IPS-18a (cell line): ENCODE measurements at regions not wholly inside any gene's neighbourhood (a gene's known extent, or its start where the extent isn't known, plus 50 kb on each side); places are given as distances from the start of the nearest gene placed in this dataset.

Experiments
- H3K27ac ChIP-seq: one replicate; pipeline ENCODE4 v1.5.1; 2013; ENCODE audit warnings: low read length
- H3K27me3 ChIP-seq: one replicate; pipeline ENCODE4 v1.6.1; 2013; ENCODE audit warnings: mild to moderate bottlenecking, low read length; ENCODE audit not compliant: control insufficient read depth, insufficient read depth
- H3K36me3 ChIP-seq: one replicate; pipeline ENCODE4 v1.6.1; 2013; ENCODE audit warnings: low read depth, low read length; ENCODE audit not compliant: control insufficient read depth
- H3K4me1 ChIP-seq: one replicate; pipeline ENCODE4 v1.6.1; 2013; ENCODE audit warnings: low read depth, low read length; ENCODE audit not compliant: control insufficient read depth
- H3K4me3 ChIP-seq: one replicate; pipeline ENCODE4 v1.5.1; 2013; ENCODE audit warnings: low read length
- H3K9ac ChIP-seq: one replicate; pipeline ENCODE4 v1.6.1; 2013; ENCODE audit warnings: mild to moderate bottlenecking, low read length, moderate library complexity
- H3K9me3 ChIP-seq: one replicate; pipeline ENCODE4 v1.6.1; 2013; ENCODE audit warnings: low read depth, low read length; ENCODE audit not compliant: control insufficient read depth

- H3K27me3 ChIP-seq = peaks cover 3% of the 10 kb centered on the region
- H3K4me1 ChIP-seq = peaks cover 32% of the 10 kb centered on the region
- H3K4me3 ChIP-seq = no peak overlapping the region
- no peaks in the 10 kb centered on the region for H3K9me3 ChIP-seq
- no peak overlapping the region for H3K9ac ChIP-seq
- H3K27ac ChIP-seq = no peak overlapping the region
- no peaks in the 10 kb centered on the region for H3K36me3 ChIP-seq
Measured at GRCh38 chr5:92907938-92908606, 672.9 kb downstream of the NR2F1-AS1 start.

DNA sequence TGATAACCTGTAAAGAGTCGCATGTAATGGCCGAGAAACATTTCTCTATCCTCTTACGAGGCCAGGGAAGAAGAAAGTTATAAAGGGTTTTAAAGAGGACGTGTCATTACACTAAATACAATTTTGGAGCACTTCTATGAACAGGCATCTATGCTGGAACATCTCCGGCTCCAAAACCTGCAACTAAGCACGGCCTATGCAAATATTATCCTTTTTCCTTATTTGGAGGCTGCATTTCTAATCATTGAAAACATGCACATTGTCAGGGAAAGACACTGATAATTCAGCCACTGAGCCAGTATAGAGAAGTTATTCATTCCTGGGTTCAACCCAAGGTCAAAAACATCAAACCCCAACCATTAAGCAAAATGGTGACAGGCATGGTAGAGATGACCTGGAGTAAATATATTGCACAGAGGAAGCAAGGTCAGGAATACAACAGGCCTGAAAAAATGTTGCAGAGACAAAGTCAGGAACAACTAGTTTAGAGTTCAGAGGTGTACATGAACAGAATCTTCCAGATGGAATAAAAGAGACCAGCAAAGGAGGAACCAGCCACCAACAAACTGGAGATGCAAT, 674.1 kb downstream of the NR2F1-AS1 start:
- Histone ChIP-seq H3K4me1 (peaks cover 23% of the 10 kb centered on the region), H3K27ac (no peak overlapping the region), H3K4me3 (no peak overlapping the region), H3K27me3 (peaks cover 3% of the 10 kb centered on the region), H3K36me3 (no peaks in the 10 kb centered on the region), H3K9me3 (no peaks in the 10 kb centered on the region), H3K9ac (no peak overlapping the region)

DNA sequence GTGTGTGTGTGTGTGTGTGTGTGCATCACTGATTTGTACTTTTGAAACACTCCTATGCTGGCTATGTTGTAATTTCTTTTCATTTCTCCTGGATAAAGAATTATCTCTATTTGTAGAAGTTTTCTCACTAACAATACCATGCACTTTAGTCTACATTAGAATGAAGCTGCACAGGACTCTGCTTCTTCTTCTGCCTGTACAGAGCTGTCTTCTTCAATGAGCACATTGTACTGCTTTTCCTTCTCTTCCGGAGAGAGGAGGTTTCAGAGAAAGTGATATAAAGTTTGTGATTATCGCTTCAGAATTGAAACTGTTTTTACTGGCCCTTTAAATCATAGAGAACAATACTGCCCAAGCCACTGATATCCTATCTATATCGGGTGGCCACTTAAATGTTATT, 677.0 kb downstream of the NR2F1-AS1 start:
- no peak overlapping the region for H3K9ac ChIP-seq
- no peaks in the 10 kb centered on the region for H3K27me3 ChIP-seq
- H3K4me1 ChIP-seq = peaks cover 1% of the 10 kb centered on the region
- no peak overlapping the region for H3K4me3 ChIP-seq
- no peak overlapping the region for H3K27ac ChIP-seq
- no peaks in the 10 kb centered on the region for H3K9me3 ChIP-seq
- H3K36me3 ChIP-seq = no peaks in the 10 kb centered on the region

DNA sequence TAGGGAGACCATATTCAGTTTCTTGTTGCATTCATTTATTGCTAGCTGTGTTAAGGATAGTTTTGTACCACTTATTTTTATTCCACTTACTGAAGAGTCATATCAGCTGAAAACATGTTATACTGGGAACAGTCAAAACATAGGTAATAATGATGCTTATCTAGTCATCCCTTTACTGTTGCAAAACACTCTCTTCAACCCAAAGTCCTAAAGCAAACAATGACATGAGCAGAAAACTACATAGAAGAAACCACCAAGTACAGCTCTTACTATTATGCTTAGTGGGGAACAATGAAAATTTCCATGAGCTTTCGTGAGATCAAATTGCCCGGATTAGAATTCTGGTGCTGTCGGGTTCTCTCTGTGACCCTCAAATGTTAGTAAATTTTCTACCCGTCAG, 681.4 kb downstream of the NR2F1-AS1 start:
- H3K27me3 ChIP-seq = no peaks in the 10 kb centered on the region
- H3K4me3 ChIP-seq = no peak overlapping the region
- H3K4me1 ChIP-seq = no peaks in the 10 kb centered on the region
- H3K9ac ChIP-seq = no peak overlapping the region
- no peaks in the 10 kb centered on the region for H3K36me3 ChIP-seq
- H3K27ac ChIP-seq = no peak overlapping the region
- H3K9me3 ChIP-seq = no peaks in the 10 kb centered on the region

GRCh38 chr5:92896722-92897121, 684.3 kb downstream of the NR2F1-AS1 start:
- no peaks in the 10 kb centered on the region for H3K9me3 ChIP-seq
- no peaks in the 10 kb centered on the region for H3K36me3 ChIP-seq
- no peak overlapping the region for H3K4me3 ChIP-seq
- no peaks in the 10 kb centered on the region for H3K27me3 ChIP-seq
- H3K27ac ChIP-seq = no peak overlapping the region
- no peak overlapping the region for H3K9ac ChIP-seq
- no peaks in the 10 kb centered on the region for H3K4me1 ChIP-seq

DNA sequence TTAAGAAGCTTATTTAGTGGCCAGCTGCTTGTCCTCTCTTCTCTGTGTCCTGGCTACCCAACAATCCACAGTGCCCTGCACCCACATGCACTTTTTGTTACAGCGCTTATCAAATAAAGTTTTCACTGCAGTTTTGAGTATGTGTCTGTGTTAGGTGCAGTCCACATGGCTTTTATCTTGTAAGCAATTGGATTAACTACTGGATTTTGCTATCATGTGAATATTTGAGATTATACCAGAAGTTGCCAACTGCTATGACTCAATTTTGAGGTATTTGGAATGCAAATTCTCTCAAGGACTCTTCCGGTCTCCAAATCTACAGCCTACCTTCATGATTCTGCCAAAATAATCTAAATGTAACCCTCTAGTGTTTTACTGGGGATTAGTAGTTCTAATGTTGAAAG, 690.2 kb downstream of the NR2F1-AS1 start:
- H3K9ac ChIP-seq = no peak overlapping the region
- H3K27me3 ChIP-seq = no peaks in the 10 kb centered on the region
- H3K36me3 ChIP-seq = no peaks in the 10 kb centered on the region
- H3K27ac ChIP-seq = no peak overlapping the region
- no peaks in the 10 kb centered on the region for H3K9me3 ChIP-seq
- H3K4me3 ChIP-seq = no peak overlapping the region
- H3K4me1 ChIP-seq = no peaks in the 10 kb centered on the region

DNA sequence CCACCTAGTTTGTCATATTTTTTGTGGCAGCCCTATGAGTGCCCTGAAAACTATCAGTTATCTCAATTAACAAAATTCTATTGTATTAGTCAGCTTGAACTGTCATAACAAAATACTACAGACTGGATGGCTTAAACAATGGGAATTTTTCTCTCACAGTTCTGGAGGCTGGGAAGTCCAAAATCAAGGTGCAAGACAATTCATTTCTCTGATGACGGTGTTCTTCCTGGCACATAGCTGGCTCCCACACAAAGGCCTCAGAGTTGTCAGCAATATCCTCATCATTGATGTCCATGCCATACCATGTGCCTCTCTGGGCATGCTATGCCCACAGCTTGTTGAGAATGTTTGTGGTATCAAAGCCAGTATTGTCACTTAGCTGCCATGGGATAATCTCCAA, 691.9 kb downstream of the NR2F1-AS1 start:
- H3K27me3 ChIP-seq = no peaks in the 10 kb centered on the region
- no peaks in the 10 kb centered on the region for H3K36me3 ChIP-seq
- H3K9ac ChIP-seq = no peak overlapping the region
- no peaks in the 10 kb centered on the region for H3K9me3 ChIP-seq
- H3K4me1 ChIP-seq = no peaks in the 10 kb centered on the region
- no peak overlapping the region for H3K27ac ChIP-seq
- H3K4me3 ChIP-seq = no peak overlapping the region

- no peaks in the 10 kb centered on the region for H3K27me3 ChIP-seq
- no peak overlapping the region for H3K27ac ChIP-seq
- H3K9me3 ChIP-seq = no peaks in the 10 kb centered on the region
Measured at GRCh38 chr5:92887254-92887653, 693.8 kb downstream of the NR2F1-AS1 start.

GRCh38 chr5:92886751-92887150, 694.3 kb downstream of the NR2F1-AS1 start:
- no peaks in the 10 kb centered on the region for H3K27me3 ChIP-seq
- no peak overlapping the region for H3K9ac ChIP-seq
- H3K4me1 ChIP-seq = no peaks in the 10 kb centered on the region
- H3K27ac ChIP-seq = no peak overlapping the region
- no peaks in the 10 kb centered on the region for H3K36me3 ChIP-seq
- H3K9me3 ChIP-seq = no peaks in the 10 kb centered on the region
- H3K4me3 ChIP-seq = no peak overlapping the region

More at GRCh38 chr5:92887254-92887653, 693.8 kb downstream of the NR2F1-AS1 start:
- Histone ChIP-seq H3K4me3 (no peak overlapping the region), H3K36me3 (no peaks in the 10 kb centered on the region), H3K4me1 (no peaks in the 10 kb centered on the region), H3K9ac (no peak overlapping the region)

GRCh38 chr5:92885950-92886349, 695.1 kb downstream of the NR2F1-AS1 start:
- Histone ChIP-seq H3K27ac (no peak overlapping the region), H3K9me3 (no peaks in the 10 kb centered on the region)

DNA sequence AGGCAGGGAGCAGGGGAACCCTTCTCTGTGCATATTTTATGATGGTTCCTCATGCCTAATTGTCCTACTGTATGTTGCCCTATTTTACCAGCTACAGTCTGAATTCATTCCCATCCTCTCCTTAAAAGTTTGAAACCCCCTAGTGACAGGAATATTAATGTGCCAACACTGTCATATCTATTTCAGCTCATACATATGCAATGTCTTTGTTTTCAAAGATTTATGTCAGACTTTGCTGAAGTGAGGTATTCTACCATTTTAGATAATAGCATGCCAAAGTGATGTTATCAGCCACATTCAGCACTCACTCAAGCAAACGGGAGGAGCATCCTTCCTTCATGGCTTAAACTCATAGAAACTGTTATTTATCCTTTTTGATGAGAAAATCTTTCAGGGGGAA, 696.5 kb downstream of the NR2F1-AS1 start:
- H3K9ac ChIP-seq = no peak overlapping the region
- H3K27me3 ChIP-seq = no peaks in the 10 kb centered on the region
- H3K4me3 ChIP-seq = no peak overlapping the region
- H3K9me3 ChIP-seq = no peaks in the 10 kb centered on the region
- no peak overlapping the region for H3K27ac ChIP-seq
- H3K4me1 ChIP-seq = no peaks in the 10 kb centered on the region
- no peaks in the 10 kb centered on the region for H3K36me3 ChIP-seq

More at GRCh38 chr5:92885950-92886349, 695.1 kb downstream of the NR2F1-AS1 start:
- H3K4me3 ChIP-seq = no peak overlapping the region
- H3K4me1 ChIP-seq = no peaks in the 10 kb centered on the region
- no peak overlapping the region for H3K9ac ChIP-seq
- H3K36me3 ChIP-seq = no peaks in the 10 kb centered on the region
- H3K27me3 ChIP-seq = no peaks in the 10 kb centered on the region
